ENCODE measurements at regions not wholly inside any gene's neighbourhood (a gene's known extent, or its start where the extent isn't known, plus 50 kb on each side); places are given as distances from the start of the nearest gene placed in this dataset.

DNA sequence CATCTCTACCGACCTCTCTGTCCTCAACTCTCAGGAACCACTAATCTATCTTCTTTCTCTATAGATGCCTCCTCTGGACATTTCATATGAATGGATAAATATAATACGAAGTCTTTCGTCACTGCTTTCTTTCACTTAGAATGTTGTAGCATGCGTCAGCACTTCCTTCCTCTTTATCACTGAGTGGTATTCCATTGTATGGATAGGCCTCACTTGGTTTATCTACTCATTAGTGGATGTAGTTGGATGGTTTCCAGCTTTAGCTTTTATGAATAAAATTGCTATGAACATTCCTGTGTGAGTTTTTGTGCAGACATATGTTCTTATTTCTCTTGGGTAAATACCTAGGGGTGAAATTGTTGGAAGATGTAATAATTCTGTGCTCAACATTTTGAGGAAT, 528.2 kb upstream of the FAT1 start:
- TF ChIP-seq EGR1 (IDR thresholded peaks at IDR 0.05) = no peak
- no peak for TF ChIP-seq YY1 (IDR thresholded peaks at IDR 0.05; ENCODE audit: low read depth)
- TF ChIP-seq, protein P1, sequence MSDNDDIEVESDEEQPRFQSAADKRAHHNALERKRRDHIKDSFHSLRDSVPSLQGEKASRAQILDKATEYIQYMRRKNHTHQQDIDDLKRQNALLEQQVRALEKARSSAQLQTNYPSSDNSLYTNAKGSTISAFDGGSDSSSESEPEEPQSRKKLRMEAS (IDR thresholded peaks at IDR 0.05) = no peak
- TF ChIP-seq REST (IDR thresholded peaks at IDR 0.05; ENCODE audit: low read depth) = no peak
- TF ChIP-seq EP300 (IDR thresholded peaks at IDR 0.05; ENCODE audit: borderline replicate concordance) = no peak

All from Ishikawa (cell line).